Suprapubic skin (tissue), 4 donors: ENCODE measurements at regions not wholly inside any gene's neighbourhood (a gene's known extent, or its start where the extent isn't known, plus 50 kb on each side); places are given as distances from the start of the nearest gene placed in this dataset.

Experiments used
- EP300 ChIP-seq: sonication (generic); formaldehyde crosslinking; IDR thresholded peaks from one replicate; pipeline ENCODE4 v1.6.1; 2017; ENCODE audit warnings: antibody characterized with exemption
- POLR2A ChIP-seq, 2 donors: fragments of 450-650 bp; IDR thresholded peaks; one replicate each; pipeline ENCODE4 v1.6.1; 2017; ENCODE audit warnings: antibody characterized with exemption in 2 of 2, mild to moderate bottlenecking in 2 of 2, moderate library complexity in 2 of 2
- POLR2AphosphoS5 ChIP-seq, 3 donors: sonication (generic); formaldehyde crosslinking; IDR thresholded peaks; one replicate each; pipeline ENCODE4 v1.6.1; 2017; ENCODE audit warnings: antibody characterized with exemption in 3 of 3
- TF ChIP-seq, protein P1 (sequence below), 2 donors: fragments of 200-600 bp in 1 of 2; fragments of 450-650 bp in 1 of 2; sonication (generic) in 1 of 2; IDR thresholded peaks; one replicate each; pipeline ENCODE4 v1.5.1; 2016 to 2019; ENCODE audit warnings: antibody characterized with exemption in 2 of 2, mild to moderate bottlenecking in 1 of 2, moderate library complexity in 1 of 2

GRCh38 chr1:87263281-87263680 is 65.4 kb upstream of the LMO4 start:
- TF ChIP-seq, protein P1, sequence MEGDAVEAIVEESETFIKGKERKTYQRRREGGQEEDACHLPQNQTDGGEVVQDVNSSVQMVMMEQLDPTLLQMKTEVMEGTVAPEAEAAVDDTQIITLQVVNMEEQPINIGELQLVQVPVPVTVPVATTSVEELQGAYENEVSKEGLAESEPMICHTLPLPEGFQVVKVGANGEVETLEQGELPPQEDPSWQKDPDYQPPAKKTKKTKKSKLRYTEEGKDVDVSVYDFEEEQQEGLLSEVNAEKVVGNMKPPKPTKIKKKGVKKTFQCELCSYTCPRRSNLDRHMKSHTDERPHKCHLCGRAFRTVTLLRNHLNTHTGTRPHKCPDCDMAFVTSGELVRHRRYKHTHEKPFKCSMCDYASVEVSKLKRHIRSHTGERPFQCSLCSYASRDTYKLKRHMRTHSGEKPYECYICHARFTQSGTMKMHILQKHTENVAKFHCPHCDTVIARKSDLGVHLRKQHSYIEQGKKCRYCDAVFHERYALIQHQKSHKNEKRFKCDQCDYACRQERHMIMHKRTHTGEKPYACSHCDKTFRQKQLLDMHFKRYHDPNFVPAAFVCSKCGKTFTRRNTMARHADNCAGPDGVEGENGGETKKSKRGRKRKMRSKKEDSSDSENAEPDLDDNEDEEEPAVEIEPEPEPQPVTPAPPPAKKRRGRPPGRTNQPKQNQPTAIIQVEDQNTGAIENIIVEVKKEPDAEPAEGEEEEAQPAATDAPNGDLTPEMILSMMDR (IDR thresholded peaks at IDR 0.05): no peak
- no peak for TF ChIP-seq POLR2AphosphoS5 (IDR thresholded peaks at IDR 0.05)
- TF ChIP-seq POLR2A (IDR thresholded peaks at IDR 0.05): no peak
- no peak for TF ChIP-seq EP300
